Activated CD8-positive, alpha-beta memory T cell treated with anti-CD3 and anti-CD28 coated beads, Interleukin-2, amount 10 ng/mL, durations not matched to agents 7 days and 5 days (primary cell): ENCODE measurements at regions not wholly inside any gene's neighbourhood (a gene's known extent, or its start where the extent isn't known, plus 50 kb on each side); places are given as distances from the start of the nearest gene placed in this dataset.

Experiments used
- ATAC-seq: fragments of 150-1000 bp; cut with Tn5 transposase; one replicate; pipeline ENCODE4 v1.10.0; 2021; ENCODE audit warnings: moderate library complexity
- CTCF ChIA-PET: fragments of 350-600 bp; sonication (Branson Sonifier 250); formaldehyde crosslinking; loops from one replicate; lab custom pipeline; 2021; ENCODE audit warnings: antibody characterized with exemption; lab: Charles Lee
- DNase-seq: peaks from one replicate; pipeline ENCODE4 v3.0.0-alpha.2; 2020
- H3K27ac Mint-ChIP-seq: one replicate; pipeline ENCODE4 v1.8.0; 2021; ENCODE audit warnings: mild to moderate bottlenecking, mixed read lengths
- H3K27me3 Mint-ChIP-seq: one replicate; pipeline ENCODE4 v1.8.0; 2021; ENCODE audit warnings: mixed read lengths
- H3K36me3 Mint-ChIP-seq: one replicate; pipeline ENCODE4 v1.8.0; 2021; ENCODE audit warnings: mild to moderate bottlenecking, mixed read lengths
- H3K4me1 Mint-ChIP-seq: one replicate; pipeline ENCODE4 v1.8.0; 2021; ENCODE audit warnings: mixed read lengths
- H3K4me3 Mint-ChIP-seq: one replicate; pipeline ENCODE4 v1.8.0; 2021; ENCODE audit warnings: mild to moderate bottlenecking, moderate library complexity, mixed read lengths
- H3K9me3 Mint-ChIP-seq: one replicate; pipeline ENCODE4 v1.8.0; 2022; ENCODE audit warnings: low read depth, mixed read lengths

DNA sequence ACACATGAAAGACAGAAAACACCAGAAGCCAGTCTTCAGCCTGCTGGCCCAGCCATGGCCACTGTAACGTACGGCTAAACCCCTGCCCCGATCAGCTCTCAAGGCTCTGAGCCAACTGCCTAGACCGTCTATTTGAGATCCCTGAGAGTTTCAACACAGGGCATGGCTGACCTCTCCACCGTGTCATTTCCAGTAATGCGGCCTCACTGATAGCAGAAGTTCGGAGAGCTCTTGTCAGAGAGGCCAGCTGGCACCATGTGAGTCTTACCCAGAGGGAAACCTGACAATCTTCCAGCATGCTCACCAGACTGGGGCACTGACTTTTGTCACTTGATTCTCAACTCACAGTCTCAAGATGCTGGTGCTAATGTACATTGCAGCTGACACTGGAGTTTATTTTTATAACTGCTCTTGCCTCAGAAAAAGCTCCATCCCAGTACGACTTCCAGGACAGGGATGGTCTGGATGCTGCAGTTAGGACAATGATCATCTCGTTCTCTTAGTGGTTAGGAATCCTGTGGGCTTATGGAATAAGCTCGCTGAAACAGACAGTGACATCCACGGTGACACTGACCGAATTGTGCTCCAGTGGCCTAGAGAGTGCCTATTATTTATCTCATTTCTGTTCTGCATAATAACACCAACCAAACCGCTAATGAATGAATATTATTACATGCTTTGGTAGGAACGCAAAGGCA is 372.7 kb downstream of the ICE1 start:
- Mint-ChIP-seq H3K36me3 (no peaks in the 10 kb centered on the region), H3K4me3 (no peak overlapping the region), H3K27me3 (no peaks in the 10 kb centered on the region), H3K27ac (no peak overlapping the region), H3K4me1 (no peaks in the 10 kb centered on the region), H3K9me3 (no peaks in the 10 kb centered on the region)
- DNase-seq, result no peak
- CTCF ChIA-PET, result no interaction called here
- no peak for ATAC-seq

DNA sequence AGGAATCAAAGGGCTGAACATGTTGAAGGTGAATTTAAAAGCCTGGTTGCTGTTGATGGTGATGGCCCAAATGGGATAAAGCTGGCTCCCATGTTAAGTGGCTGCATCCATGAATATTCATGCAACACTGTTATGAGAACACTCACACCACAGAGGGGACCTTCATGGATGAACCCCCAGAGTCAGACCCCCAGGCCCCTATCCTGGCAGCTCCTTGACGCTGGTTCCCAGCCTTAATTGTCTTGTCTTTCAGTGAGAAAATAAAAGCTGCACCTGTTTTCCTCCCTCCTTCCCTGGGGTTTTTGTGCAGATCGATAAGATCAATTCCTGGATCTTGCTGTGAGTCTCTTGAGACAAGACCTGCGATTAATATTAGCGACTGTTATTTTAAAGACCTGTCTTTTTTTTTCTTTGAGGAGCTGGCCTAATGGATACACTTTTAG is 371.7 kb downstream of the ICE1 start:
- Mint-ChIP-seq H3K9me3 (no peaks in the 10 kb centered on the region), H3K4me1 (no peaks in the 10 kb centered on the region), H3K27ac (no peak overlapping the region), H3K27me3 (no peaks in the 10 kb centered on the region), H3K36me3 (no peaks in the 10 kb centered on the region), H3K4me3 (no peak overlapping the region)
- DNase-seq (no peak), ATAC-seq (no peak)
- CTCF ChIA-PET, result no interaction called here

DNA sequence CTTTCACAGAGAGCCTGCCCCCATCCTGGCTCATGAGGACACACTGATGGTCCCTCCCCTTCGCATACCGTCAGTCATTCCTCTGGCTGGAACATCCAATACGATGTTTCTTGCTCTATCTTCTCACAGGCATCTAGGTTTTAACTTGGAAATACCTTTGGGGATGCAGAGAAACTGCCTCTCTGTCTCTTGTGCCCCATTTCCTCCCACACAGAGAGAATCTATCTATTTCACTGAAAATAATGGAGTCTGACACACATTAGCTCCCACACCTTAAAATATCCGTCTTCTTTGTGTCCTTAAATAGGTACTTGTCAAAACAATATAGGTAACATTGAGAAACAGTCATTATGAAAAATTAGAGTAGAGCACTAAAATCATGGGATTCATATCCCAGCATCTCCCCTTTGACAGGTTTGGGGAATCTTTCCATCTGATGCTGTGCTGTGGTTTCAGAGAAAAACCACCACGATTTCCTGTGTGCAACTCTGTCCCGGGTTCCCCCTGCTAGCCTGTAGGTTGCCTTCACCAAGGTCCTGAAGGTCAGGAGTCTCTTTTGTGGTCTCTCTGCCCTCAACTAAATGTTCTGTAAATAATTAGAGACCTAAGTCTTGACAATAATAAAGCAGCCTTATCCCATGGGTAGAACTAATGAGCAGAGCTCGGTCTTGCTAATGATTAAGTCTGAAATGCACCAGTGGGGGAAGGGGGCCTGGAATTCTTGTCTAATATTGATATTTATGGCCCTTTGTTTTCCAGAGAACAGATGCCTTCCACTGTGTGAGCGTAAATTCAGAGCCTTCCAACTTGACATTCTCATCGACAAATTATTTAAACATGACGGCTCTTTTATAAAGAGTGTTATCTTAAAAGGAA is 371.0 kb downstream of the ICE1 start:
- H3K36me3 Mint-ChIP-seq, result no peaks in the 10 kb centered on the region
- H3K27ac Mint-ChIP-seq, result no peak overlapping the region
- H3K9me3 Mint-ChIP-seq, result no peaks in the 10 kb centered on the region
- H3K4me1 Mint-ChIP-seq, result no peaks in the 10 kb centered on the region
- H3K4me3 Mint-ChIP-seq, result no peak overlapping the region
- CTCF ChIA-PET, result no interaction called here
- no peaks in the 10 kb centered on the region for H3K27me3 Mint-ChIP-seq
- ATAC-seq (no peak), DNase-seq (no peak)

DNA sequence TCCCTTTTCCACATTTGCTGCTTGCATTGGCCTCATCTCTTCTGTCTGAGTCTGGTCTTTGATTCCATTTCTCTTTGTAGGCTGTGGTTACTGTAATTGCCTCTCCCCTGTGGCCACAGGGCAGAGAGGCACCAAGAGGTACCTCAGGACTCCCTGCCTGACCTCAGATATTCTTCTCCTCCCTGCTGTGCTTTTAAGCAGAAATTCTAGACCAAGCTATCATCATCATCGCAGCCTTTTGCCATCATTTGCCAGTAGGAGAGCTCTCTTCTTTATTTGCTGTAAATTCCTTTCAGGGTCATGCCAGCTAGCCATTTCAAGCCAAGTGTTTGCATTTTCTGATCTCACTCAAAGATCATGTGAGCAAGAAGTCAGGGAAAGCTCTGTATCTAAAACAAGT is 369.6 kb downstream of the ICE1 start:
- H3K4me3 Mint-ChIP-seq, result no peak overlapping the region
- DNase-seq, result no peak
- no peaks in the 10 kb centered on the region for H3K4me1 Mint-ChIP-seq
- H3K9me3 Mint-ChIP-seq, result no peaks in the 10 kb centered on the region
- H3K27ac Mint-ChIP-seq, result no peak overlapping the region
- no peak for ATAC-seq
- CTCF ChIA-PET, result no interaction called here
- no peaks in the 10 kb centered on the region for H3K27me3 Mint-ChIP-seq
- no peaks in the 10 kb centered on the region for H3K36me3 Mint-ChIP-seq

DNA sequence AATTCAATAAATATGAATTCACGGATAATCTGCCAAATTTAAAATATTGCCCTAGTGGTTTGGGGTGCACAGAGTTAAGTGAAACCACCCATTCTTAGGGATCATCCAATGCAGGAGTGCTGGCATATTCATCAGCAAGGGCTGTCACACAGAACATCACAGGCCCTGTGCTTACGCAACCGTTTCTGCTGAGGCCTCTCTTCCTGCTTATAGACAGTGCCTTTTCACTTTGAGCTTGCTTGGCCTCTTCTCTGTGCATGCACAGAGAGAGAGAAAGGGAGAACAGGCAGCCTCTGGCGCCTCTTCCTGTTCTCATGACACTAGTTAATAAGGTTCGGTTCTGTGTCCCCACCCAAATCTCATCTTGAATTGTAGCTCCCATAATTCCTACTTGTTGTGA is 366.3 kb downstream of the ICE1 start:
- H3K4me1 Mint-ChIP-seq, result no peaks in the 10 kb centered on the region
- H3K9me3 Mint-ChIP-seq, result no peaks in the 10 kb centered on the region
- no peak overlapping the region for H3K27ac Mint-ChIP-seq
- DNase-seq (no peak), ATAC-seq (no peak)
- H3K4me3 Mint-ChIP-seq, result no peak overlapping the region
- no peaks in the 10 kb centered on the region for H3K27me3 Mint-ChIP-seq
- CTCF ChIA-PET, result no interaction called here
- H3K36me3 Mint-ChIP-seq, result no peaks in the 10 kb centered on the region

DNA sequence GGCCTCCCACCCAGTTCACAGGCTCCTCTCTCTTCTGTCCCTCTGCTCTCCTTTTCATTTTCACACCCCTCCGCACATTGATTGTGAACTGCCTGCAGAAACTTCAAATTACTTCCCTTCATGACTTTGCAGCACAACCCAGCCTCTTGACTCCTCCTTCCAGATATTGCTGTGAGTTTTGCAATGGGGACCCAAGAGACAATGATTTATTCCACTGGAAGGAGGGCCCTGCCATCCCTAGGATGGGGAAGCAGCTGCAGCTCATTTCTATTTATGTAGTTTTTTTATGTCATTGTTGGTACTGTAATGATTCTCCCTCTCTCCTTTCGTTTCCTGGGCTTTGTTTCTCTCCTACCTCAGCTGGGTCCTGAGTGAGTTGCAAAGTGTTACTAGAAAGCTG is 364.9 kb downstream of the ICE1 start:
- H3K27ac Mint-ChIP-seq, result no peak overlapping the region
- CTCF ChIA-PET, result no interaction called here
- no peak for ATAC-seq
- H3K4me1 Mint-ChIP-seq, result no peaks in the 10 kb centered on the region
- H3K36me3 Mint-ChIP-seq, result no peaks in the 10 kb centered on the region
- no peaks in the 10 kb centered on the region for H3K9me3 Mint-ChIP-seq
- H3K27me3 Mint-ChIP-seq, result no peaks in the 10 kb centered on the region
- no peak for DNase-seq
- H3K4me3 Mint-ChIP-seq, result no peak overlapping the region

DNA sequence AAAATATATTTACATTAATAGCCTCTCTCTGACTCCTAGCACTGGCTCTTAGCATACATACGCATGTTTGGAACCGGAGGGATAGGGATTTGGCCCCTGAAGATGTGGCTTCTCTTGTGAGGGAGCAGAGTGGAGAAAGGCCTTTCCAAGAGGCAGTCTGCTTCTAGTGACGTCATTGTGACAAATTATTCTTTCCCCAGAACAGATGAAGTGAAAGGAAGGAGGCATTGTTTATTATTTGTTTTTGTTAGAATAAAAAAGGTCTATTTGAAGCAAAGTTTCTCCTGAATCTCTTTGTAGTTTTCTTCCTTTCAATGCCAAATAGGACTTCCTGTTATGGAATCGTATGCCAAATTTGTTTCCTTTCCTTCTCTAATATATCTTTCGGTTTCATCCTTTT is 361.6 kb downstream of the ICE1 start:
- DNase-seq, result no peak
- H3K27ac Mint-ChIP-seq, result no peak overlapping the region
- CTCF ChIA-PET, result no interaction called here

DNA sequence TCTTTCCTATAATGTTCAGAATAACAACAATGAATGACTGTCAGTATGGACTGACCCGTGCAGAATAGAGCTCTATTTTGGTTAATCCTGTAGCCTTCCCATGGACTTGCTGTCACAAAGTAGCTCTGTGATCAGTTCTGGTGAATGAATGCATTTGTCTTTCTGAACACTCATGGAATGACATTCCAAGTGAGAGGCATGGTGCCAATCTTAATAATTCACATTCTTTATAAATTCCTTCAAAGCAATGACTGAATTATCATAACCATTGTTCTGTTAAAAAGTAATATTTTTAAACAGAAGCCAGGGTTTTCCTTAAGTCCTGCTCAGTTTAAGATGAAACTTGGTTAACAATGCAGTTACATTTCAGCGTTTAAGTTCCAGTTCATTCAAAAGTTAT is 360.5 kb downstream of the ICE1 start:
- Mint-ChIP-seq H3K4me1 (no peaks in the 10 kb centered on the region), H3K36me3 (no peaks in the 10 kb centered on the region), H3K4me3 (no peak overlapping the region), H3K27me3 (no peaks in the 10 kb centered on the region), H3K27ac (no peak overlapping the region), H3K9me3 (no peaks in the 10 kb centered on the region)
- CTCF ChIA-PET, result no interaction called here
- ATAC-seq (no peak), DNase-seq (no peak)

More for the DNA sequence above, 361.6 kb downstream of the ICE1 start:
- H3K4me3 Mint-ChIP-seq, result no peak overlapping the region
- H3K27me3 Mint-ChIP-seq, result no peaks in the 10 kb centered on the region
- no peak for ATAC-seq
- H3K4me1 Mint-ChIP-seq, result no peaks in the 10 kb centered on the region
- no peaks in the 10 kb centered on the region for H3K36me3 Mint-ChIP-seq
- H3K9me3 Mint-ChIP-seq, result no peaks in the 10 kb centered on the region

- no peak overlapping the region for H3K27ac Mint-ChIP-seq
- no peaks in the 10 kb centered on the region for H3K4me1 Mint-ChIP-seq
- H3K27me3 Mint-ChIP-seq, result no peaks in the 10 kb centered on the region
- DNase-seq (no peak), ATAC-seq (no peak)
- H3K9me3 Mint-ChIP-seq, result no peaks in the 10 kb centered on the region
- CTCF ChIA-PET, result no interaction called here
- no peak overlapping the region for H3K4me3 Mint-ChIP-seq
- H3K36me3 Mint-ChIP-seq, result no peaks in the 10 kb centered on the region
Measured at GRCh38 chr5:5782402-5782801, 359.9 kb downstream of the ICE1 start.

DNA sequence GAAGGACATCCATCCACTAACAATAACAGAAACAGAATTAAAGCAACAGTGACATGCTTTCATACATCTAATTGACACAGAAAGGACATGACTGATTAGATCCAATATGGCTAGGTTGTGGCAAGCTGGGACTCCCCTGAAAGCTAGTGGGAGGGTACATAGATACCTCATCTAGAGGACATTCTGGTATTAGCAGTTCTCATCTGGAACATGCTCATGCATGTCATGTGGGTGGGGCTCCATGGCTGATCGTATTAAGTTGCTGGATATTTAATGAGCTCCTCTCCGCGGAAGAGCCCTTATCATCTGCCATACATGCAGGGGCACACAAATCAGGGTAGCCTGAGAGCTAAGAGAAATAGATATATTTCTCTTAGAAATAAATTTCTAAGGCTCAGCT is 358.9 kb downstream of the ICE1 start:
- H3K27ac Mint-ChIP-seq, result no peak overlapping the region
- no peaks in the 10 kb centered on the region for H3K36me3 Mint-ChIP-seq
- DNase-seq (no peak), ATAC-seq (no peak)
- H3K9me3 Mint-ChIP-seq, result no peaks in the 10 kb centered on the region
- H3K4me1 Mint-ChIP-seq, result no peaks in the 10 kb centered on the region
- no peak overlapping the region for H3K4me3 Mint-ChIP-seq
- CTCF ChIA-PET, result no interaction called here
- H3K27me3 Mint-ChIP-seq, result no peaks in the 10 kb centered on the region

GRCh38 chr5:5780253-5780652 is 357.8 kb downstream of the ICE1 start:
- no peaks in the 10 kb centered on the region for H3K36me3 Mint-ChIP-seq
- ATAC-seq, result no peak
- H3K27me3 Mint-ChIP-seq, result no peaks in the 10 kb centered on the region
- H3K9me3 Mint-ChIP-seq, result no peaks in the 10 kb centered on the region
- no peaks in the 10 kb centered on the region for H3K4me1 Mint-ChIP-seq
- H3K4me3 Mint-ChIP-seq, result no peak overlapping the region
- H3K27ac Mint-ChIP-seq, result no peak overlapping the region
- DNase-seq, result no peak
- CTCF ChIA-PET, result no interaction called here

- ATAC-seq (no peak), DNase-seq (no peak)
- H3K9me3 Mint-ChIP-seq, result no peaks in the 10 kb centered on the region
- no peaks in the 10 kb centered on the region for H3K4me1 Mint-ChIP-seq
- H3K27me3 Mint-ChIP-seq, result no peaks in the 10 kb centered on the region
- no peak overlapping the region for H3K4me3 Mint-ChIP-seq
- CTCF ChIA-PET, result no interaction called here
- H3K27ac Mint-ChIP-seq, result no peak overlapping the region
- no peaks in the 10 kb centered on the region for H3K36me3 Mint-ChIP-seq
Measured at GRCh38 chr5:5777013-5777412, 354.5 kb downstream of the ICE1 start.

DNA sequence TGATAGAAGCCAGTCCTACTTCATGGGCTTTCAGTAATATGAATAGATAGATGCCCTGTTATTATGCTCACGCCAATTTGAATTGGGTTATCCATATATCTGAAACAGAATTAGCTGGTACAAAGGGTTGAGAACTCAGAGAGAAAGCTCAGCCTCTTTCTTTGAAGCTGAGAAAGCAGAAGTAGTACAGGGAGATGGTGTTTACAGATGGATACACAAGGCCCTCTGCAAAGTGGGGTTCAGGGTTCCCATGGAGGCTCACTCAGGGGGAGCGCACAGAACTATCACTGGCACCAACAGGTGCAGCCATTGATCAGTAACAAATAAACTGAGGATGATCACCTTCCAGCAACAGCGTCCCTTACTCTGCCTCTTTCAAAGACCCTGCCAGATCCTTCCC is 349.7 kb downstream of the ICE1 start:
- no peaks in the 10 kb centered on the region for H3K4me1 Mint-ChIP-seq
- no peak overlapping the region for H3K27ac Mint-ChIP-seq
- no peaks in the 10 kb centered on the region for H3K27me3 Mint-ChIP-seq
- DNase-seq (no peak), ATAC-seq (no peak)
- CTCF ChIA-PET, result no interaction called here
- no peak overlapping the region for H3K4me3 Mint-ChIP-seq
- no peaks in the 10 kb centered on the region for H3K36me3 Mint-ChIP-seq
- H3K9me3 Mint-ChIP-seq, result no peaks in the 10 kb centered on the region

DNA sequence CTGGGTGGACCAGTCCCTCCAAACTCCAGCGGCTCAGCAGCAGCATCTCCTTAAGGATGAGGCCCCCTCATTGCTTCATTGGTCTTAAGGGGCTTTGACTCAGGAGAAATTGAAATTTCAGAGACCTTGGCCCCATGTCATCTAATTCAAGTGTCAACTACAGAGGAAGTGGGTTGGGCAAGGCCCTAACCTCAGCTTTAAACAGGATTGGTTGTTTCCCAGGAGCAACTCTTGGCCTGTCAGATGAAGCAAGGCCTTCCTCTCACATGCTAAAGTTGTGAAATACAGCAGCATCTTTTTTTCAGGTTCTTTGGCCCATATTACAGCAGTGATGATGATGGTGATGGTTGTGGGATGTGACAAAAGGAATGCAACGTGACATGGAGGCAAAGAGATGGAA is 348.3 kb downstream of the ICE1 start:
- Mint-ChIP-seq H3K27ac (no peak overlapping the region), H3K9me3 (no peaks in the 10 kb centered on the region), H3K4me3 (no peak overlapping the region), H3K27me3 (no peaks in the 10 kb centered on the region), H3K36me3 (no peaks in the 10 kb centered on the region), H3K4me1 (no peaks in the 10 kb centered on the region)
- no peak for ATAC-seq
- CTCF ChIA-PET, result no interaction called here
- DNase-seq, result no peak
